NB4 (cell line): ENCODE measurements at regions not wholly inside any gene's neighbourhood (a gene's known extent, or its start where the extent isn't known, plus 50 kb on each side); places are given as distances from the start of the nearest gene placed in this dataset.

Source experiments
- MYC ChIP-seq: IDR thresholded peaks from 2 replicates; pipeline ENCODE4 v1.6.1; 2011; ENCODE audit warnings: low read depth, low read length
- POLR2A ChIP-seq: IDR thresholded peaks from 2 replicates; pipeline ENCODE4 v1.6.1; 2011; ENCODE audit warnings: mild to moderate bottlenecking; ENCODE audit not compliant: insufficient read length; ENCODE audit errors: extremely low read depth
- TF ChIP-seq, protein P1 (sequence below): IDR thresholded peaks from one replicate; pipeline ENCODE4 v1.5.1; 2012; ENCODE audit warnings: low read depth, low read length

DNA sequence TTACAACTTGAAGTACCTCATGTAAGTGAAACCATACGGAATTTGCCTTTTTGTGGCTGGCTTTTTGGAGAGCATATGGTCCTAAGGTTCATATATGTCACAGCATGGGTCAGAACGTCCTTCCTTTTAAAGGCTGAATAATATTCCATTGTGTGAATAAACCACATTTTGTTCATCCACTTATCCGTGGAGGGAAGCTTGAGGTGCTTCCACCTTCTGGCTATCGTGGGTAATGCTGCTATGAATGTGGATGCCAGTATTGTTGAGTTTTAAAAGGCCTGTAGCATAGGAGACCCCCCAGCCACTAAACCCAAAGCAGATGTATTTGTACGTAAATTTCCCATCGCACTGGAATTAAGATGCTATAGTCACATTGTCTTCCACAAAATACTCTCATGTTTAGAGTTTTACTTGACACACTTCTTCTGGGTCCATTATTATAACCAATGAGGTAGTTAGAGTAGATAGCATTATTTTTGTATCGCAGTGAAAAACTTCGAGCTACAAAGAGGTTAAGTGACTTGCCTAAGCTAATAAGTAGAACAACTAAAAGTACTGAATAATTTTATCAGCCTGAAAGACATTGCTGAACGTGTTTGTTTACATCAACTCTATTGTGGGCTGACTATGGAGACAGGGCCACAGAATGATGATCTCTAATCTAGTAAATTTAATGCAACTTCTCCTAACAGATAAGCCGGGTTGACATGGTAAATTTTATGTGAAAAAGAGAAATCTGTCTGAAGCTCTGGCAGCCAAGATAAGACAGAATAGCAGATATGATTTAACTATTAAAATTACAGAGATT, 183.0 kb upstream of the CTBP2 start:
- TF ChIP-seq POLR2A (no peak), MYC (no peak)
- TF ChIP-seq, protein P1, sequence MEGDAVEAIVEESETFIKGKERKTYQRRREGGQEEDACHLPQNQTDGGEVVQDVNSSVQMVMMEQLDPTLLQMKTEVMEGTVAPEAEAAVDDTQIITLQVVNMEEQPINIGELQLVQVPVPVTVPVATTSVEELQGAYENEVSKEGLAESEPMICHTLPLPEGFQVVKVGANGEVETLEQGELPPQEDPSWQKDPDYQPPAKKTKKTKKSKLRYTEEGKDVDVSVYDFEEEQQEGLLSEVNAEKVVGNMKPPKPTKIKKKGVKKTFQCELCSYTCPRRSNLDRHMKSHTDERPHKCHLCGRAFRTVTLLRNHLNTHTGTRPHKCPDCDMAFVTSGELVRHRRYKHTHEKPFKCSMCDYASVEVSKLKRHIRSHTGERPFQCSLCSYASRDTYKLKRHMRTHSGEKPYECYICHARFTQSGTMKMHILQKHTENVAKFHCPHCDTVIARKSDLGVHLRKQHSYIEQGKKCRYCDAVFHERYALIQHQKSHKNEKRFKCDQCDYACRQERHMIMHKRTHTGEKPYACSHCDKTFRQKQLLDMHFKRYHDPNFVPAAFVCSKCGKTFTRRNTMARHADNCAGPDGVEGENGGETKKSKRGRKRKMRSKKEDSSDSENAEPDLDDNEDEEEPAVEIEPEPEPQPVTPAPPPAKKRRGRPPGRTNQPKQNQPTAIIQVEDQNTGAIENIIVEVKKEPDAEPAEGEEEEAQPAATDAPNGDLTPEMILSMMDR = peak; percentile 67
